ENCODE measurements at regions not wholly inside any gene's neighbourhood (a gene's known extent, or its start where the extent isn't known, plus 50 kb on each side); places are given as distances from the start of the nearest gene placed in this dataset.
"Not testable (repeated sequence)": the region's sequence is repeated elsewhere in the genome, so short reads cannot be mapped to it uniquely, and the experiment has no call there.

DNA sequence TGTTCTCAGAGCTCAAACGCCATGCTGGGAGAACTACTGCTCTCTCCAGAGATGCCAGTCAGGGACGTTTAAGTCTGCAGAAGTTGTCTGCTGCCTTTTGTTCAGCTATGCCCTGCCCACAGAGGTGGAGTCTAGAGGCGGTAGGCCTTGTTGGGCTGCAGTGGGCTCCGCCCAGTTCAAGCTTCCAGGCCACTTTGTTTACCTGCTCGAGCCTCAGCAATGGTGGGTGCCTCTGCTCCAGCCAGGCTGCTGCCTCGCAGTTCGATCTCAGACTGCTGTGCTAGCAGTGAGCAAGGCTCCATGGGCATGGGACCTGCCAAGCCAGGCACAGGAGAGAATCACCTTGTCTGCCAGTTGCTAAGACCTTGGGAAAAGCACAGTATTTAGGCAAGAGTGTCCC is 869.3 kb downstream of the TMTC2 start:
- not testable (repeated sequence) for H3K4me3 ChIP-seq (ENCODE audit: low read depth, low read length); H3K36me3 ChIP-seq (ENCODE audit: control insufficient read depth, insufficient read depth, low read length); H3K9ac ChIP-seq (ENCODE audit: low read depth, low read length); H3K27me3 ChIP-seq (ENCODE audit: control insufficient read depth, insufficient read depth, low read length); H3K4me1 ChIP-seq (ENCODE audit: control insufficient read depth, insufficient read depth, low read length); H3K9me3 ChIP-seq (ENCODE audit: control insufficient read depth, insufficient read depth, low read length)

DNA sequence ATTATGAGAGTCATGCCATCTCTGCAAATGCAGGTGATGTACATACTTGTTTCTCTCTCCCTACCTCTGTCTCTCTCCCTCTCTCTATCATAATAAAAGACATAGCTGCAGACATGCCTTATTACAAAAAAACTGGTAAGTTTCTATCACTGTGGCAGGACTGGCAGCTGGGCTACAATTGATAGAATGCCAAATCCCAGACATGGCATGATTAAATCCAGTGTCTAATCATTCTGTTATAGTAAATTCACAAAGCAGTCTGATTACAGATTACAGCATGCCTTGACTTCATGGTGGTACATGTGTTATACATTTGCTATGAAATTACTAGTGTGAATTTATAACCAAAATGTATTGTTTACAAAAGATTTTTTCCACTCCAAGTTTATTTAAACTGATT is 854.7 kb downstream of the TMTC2 start:
- no peak overlapping the region for H3K4me3 ChIP-seq (ENCODE audit: low read depth, low read length)
- no peaks in the 10 kb centered on the region for H3K36me3 ChIP-seq (ENCODE audit: control insufficient read depth, insufficient read depth, low read length)
- no peaks in the 10 kb centered on the region for H3K4me1 ChIP-seq (ENCODE audit: control insufficient read depth, insufficient read depth, low read length)
- no peak overlapping the region for H3K9ac ChIP-seq (ENCODE audit: low read depth, low read length)
- H3K27me3 ChIP-seq (ENCODE audit: control insufficient read depth, insufficient read depth, low read length): no peaks in the 10 kb centered on the region
- H3K9me3 ChIP-seq (ENCODE audit: control insufficient read depth, insufficient read depth, low read length): no peaks in the 10 kb centered on the region

DNA sequence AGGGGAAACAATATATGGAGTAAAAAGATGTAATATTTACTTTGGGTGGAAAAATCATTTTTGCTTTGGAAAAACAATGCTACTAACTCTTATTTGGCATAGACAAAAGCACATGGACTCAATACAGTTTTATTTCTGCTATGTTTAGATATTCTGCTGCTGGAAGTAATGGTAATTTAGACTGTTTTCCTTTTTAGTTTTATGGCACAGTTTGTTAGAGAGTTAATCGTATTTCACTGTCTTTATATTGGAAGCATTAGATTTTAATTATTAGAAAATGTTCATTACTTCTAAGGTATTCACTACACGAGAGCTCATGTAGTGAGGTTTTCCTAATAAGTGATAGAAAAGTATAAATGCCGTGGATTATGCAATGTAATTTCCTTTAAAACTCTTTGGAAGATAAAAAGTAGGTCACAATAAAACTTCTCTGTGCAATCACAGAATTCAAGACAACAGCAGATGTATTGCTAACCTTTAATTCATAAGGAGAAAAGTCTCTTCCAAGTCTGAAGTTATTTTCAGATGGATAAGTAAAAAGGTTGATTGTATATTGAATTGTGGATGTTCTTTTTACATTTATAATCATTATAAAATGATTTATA is 851.8 kb downstream of the TMTC2 start:
- H3K9ac ChIP-seq (ENCODE audit: low read depth, low read length): no peak overlapping the region
- H3K27me3 ChIP-seq (ENCODE audit: control insufficient read depth, insufficient read depth, low read length): no peaks in the 10 kb centered on the region

DNA sequence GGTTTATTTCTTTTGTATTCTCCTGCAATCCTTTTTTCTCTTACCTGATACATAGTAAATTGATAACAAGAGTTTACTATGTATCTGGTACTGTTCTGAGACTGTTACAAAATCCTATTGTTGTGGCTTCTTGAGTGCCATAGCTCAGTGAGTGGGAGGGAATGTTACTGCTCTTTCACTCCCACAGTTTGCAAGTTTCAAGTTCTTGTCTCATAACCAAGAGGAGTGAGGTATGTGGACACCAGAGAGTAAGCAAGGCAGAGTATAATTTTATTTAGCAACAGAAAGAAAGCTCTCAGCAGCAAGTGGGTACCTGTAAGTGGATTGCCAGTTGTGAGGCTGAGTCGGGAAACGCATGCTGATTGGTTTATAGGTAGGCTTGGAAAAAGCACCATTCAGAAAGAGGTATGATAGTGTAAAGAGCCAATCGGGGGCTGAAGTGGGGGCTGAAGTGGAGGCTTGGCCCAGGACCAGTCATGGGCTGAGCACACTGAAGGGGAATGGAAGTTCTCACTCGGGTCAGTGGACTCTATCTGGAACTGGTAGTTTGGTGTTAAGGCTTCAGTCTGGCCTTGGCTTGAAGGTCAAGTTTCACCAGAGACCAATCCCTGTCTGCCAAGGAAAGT is 850.8 kb downstream of the TMTC2 start:
- Histone ChIP-seq H3K9me3 (ENCODE audit: control insufficient read depth, insufficient read depth, low read length) (no peaks in the 10 kb centered on the region), H3K9ac (ENCODE audit: low read depth, low read length) (no peak overlapping the region), H3K4me3 (ENCODE audit: low read depth, low read length) (no peak overlapping the region), H3K36me3 (ENCODE audit: control insufficient read depth, insufficient read depth, low read length) (no peaks in the 10 kb centered on the region), H3K4me1 (ENCODE audit: control insufficient read depth, insufficient read depth, low read length) (no peaks in the 10 kb centered on the region), H3K27me3 (ENCODE audit: control insufficient read depth, insufficient read depth, low read length) (no peaks in the 10 kb centered on the region)

More for the DNA sequence above, 851.8 kb downstream of the TMTC2 start:
- Histone ChIP-seq H3K9me3 (ENCODE audit: control insufficient read depth, insufficient read depth, low read length) (no peaks in the 10 kb centered on the region), H3K4me3 (ENCODE audit: low read depth, low read length) (no peak overlapping the region), H3K4me1 (ENCODE audit: control insufficient read depth, insufficient read depth, low read length) (no peaks in the 10 kb centered on the region), H3K36me3 (ENCODE audit: control insufficient read depth, insufficient read depth, low read length) (no peaks in the 10 kb centered on the region)

GRCh38 chr12:83536496-83536895 is 849.8 kb downstream of the TMTC2 start:
- Histone ChIP-seq H3K9me3 (ENCODE audit: control insufficient read depth, insufficient read depth, low read length) (no peaks in the 10 kb centered on the region), H3K4me1 (ENCODE audit: control insufficient read depth, insufficient read depth, low read length) (no peaks in the 10 kb centered on the region), H3K9ac (ENCODE audit: low read depth, low read length) (no peak overlapping the region), H3K36me3 (ENCODE audit: control insufficient read depth, insufficient read depth, low read length) (no peaks in the 10 kb centered on the region), H3K4me3 (ENCODE audit: low read depth, low read length) (no peak overlapping the region), H3K27me3 (ENCODE audit: control insufficient read depth, insufficient read depth, low read length) (no peaks in the 10 kb centered on the region)

DNA sequence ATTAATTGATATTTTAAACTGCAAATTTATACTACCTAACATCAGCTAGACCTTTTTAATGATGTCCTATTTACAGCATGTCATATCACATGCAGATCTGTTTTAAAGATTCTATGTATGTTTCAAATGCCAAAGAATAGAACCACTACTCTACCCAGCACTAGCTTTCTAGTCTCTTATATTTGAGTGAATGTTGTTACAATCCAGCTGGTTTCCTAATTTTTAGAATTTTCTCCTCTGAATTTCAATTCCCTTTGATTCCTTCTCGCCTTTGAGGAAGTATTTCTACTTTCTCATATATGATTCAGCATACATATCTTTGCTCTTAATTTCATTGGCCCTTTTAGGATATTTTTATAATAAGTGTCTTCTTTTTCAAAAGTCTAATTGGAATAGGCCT is 841.9 kb downstream of the TMTC2 start:
- Histone ChIP-seq H3K4me1 (ENCODE audit: control insufficient read depth, insufficient read depth, low read length) (no peaks in the 10 kb centered on the region), H3K4me3 (ENCODE audit: low read depth, low read length) (no peak overlapping the region), H3K27me3 (ENCODE audit: control insufficient read depth, insufficient read depth, low read length) (no peaks in the 10 kb centered on the region), H3K9me3 (ENCODE audit: control insufficient read depth, insufficient read depth, low read length) (no peaks in the 10 kb centered on the region), H3K9ac (ENCODE audit: low read depth, low read length) (no peak overlapping the region), H3K36me3 (ENCODE audit: control insufficient read depth, insufficient read depth, low read length) (no peaks in the 10 kb centered on the region)

DNA sequence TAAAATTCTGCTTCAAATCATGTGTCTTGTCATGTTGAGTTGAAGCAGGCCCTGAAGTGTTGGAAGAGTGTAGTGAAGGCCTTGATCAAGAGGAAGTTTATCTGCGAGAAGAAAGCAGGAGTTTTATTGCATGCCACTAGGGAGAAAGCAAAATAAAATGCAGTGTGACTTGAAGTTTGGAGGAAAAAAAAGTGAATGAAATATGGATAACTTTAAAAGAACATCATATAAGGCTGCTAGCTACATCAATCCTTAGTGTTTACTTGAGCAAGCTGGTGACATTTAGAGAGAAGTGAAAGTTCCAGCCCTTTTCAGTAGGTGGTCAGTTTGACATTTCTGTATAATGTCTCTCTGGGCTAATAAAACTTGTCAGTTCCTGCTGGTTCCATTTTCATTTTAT is 841.1 kb downstream of the TMTC2 start:
- no peak overlapping the region for H3K4me3 ChIP-seq (ENCODE audit: low read depth, low read length)
- H3K9me3 ChIP-seq (ENCODE audit: control insufficient read depth, insufficient read depth, low read length): no peaks in the 10 kb centered on the region
- no peak overlapping the region for H3K9ac ChIP-seq (ENCODE audit: low read depth, low read length)
- no peaks in the 10 kb centered on the region for H3K27me3 ChIP-seq (ENCODE audit: control insufficient read depth, insufficient read depth, low read length)
- no peaks in the 10 kb centered on the region for H3K36me3 ChIP-seq (ENCODE audit: control insufficient read depth, insufficient read depth, low read length)
- no peaks in the 10 kb centered on the region for H3K4me1 ChIP-seq (ENCODE audit: control insufficient read depth, insufficient read depth, low read length)

DNA sequence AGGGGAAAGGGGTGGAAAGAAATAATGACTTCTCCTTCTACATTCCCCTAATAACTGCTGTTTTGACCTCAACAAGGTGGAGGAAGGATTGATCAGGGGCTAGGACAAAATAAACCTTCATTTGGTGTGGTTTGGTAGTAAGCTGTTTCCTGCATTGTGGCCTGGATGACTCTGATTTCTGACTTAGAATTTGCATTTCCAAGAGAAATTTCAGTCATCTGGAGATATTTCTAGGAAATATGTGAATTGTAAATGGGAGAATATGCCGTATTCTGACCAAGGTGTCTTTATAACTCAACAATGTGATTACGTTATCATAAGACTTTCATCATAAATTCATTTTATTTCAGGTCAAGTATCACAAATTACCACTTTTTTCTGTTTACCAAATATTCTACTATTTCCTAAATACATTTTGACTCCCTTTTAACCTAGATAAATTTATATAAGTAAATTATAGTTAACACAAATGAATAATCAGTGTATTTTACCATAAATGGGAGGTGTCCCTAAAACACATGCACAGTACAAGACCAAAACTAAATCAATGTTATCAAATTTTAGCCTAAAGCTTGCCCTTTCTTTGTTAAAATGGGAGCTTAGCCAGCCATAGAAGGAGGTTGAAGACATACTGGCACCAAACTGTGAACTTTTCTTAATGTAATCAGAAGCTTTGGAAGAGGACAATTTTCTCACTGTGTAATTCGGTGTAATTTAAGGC is 828.8 kb downstream of the TMTC2 start:
- H3K36me3 ChIP-seq (ENCODE audit: control insufficient read depth, insufficient read depth, low read length): no peaks in the 10 kb centered on the region

GRCh38 chr12:83514372-83514771 is 827.7 kb downstream of the TMTC2 start:
- Histone ChIP-seq H3K27me3 (ENCODE audit: control insufficient read depth, insufficient read depth, low read length) (no peaks in the 10 kb centered on the region), H3K9me3 (ENCODE audit: control insufficient read depth, insufficient read depth, low read length) (no peaks in the 10 kb centered on the region), H3K36me3 (ENCODE audit: control insufficient read depth, insufficient read depth, low read length) (no peaks in the 10 kb centered on the region), H3K4me3 (ENCODE audit: low read depth, low read length) (no peak overlapping the region), H3K9ac (ENCODE audit: low read depth, low read length) (no peak overlapping the region), H3K4me1 (ENCODE audit: control insufficient read depth, insufficient read depth, low read length) (no peaks in the 10 kb centered on the region)

More for the DNA sequence above, 828.8 kb downstream of the TMTC2 start:
- no peak overlapping the region for H3K4me3 ChIP-seq (ENCODE audit: low read depth, low read length)
- H3K27me3 ChIP-seq (ENCODE audit: control insufficient read depth, insufficient read depth, low read length): no peaks in the 10 kb centered on the region
- no peaks in the 10 kb centered on the region for H3K4me1 ChIP-seq (ENCODE audit: control insufficient read depth, insufficient read depth, low read length)
- H3K9me3 ChIP-seq (ENCODE audit: control insufficient read depth, insufficient read depth, low read length): no peaks in the 10 kb centered on the region
- H3K9ac ChIP-seq (ENCODE audit: low read depth, low read length): no peak overlapping the region

GRCh38 chr12:83506841-83507240 is 820.1 kb downstream of the TMTC2 start:
- no peaks in the 10 kb centered on the region for H3K27me3 ChIP-seq (ENCODE audit: control insufficient read depth, insufficient read depth, low read length)
- H3K36me3 ChIP-seq (ENCODE audit: control insufficient read depth, insufficient read depth, low read length): no peaks in the 10 kb centered on the region
- H3K9me3 ChIP-seq (ENCODE audit: control insufficient read depth, insufficient read depth, low read length): no peaks in the 10 kb centered on the region
- no peaks in the 10 kb centered on the region for H3K4me1 ChIP-seq (ENCODE audit: control insufficient read depth, insufficient read depth, low read length)
- no peak overlapping the region for H3K9ac ChIP-seq (ENCODE audit: low read depth, low read length)
- H3K4me3 ChIP-seq (ENCODE audit: low read depth, low read length): no peak overlapping the region

DNA sequence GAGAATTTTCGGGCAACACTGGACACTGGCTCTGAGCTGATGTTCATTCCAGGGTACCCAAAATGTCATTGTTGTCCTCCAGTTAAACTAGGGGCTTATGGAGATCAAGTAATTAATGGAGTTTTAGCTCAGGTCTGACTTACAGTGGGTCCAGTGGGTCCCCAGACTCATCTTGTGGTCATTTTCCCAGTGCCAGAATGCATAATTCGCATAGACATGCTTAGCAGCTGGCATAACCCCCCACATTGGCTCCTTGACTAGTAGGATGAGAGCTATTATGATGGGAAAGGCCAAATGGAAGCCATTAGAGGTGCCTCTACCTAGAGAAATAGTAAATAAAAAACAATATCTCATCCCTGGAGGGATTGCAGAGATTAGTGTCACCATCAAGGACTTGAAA is 818.9 kb downstream of the TMTC2 start:
- Histone ChIP-seq H3K36me3 (ENCODE audit: control insufficient read depth, insufficient read depth, low read length) (no peaks in the 10 kb centered on the region), H3K27me3 (ENCODE audit: control insufficient read depth, insufficient read depth, low read length) (no peaks in the 10 kb centered on the region), H3K9me3 (ENCODE audit: control insufficient read depth, insufficient read depth, low read length) (no peaks in the 10 kb centered on the region), H3K4me1 (ENCODE audit: control insufficient read depth, insufficient read depth, low read length) (no peaks in the 10 kb centered on the region), H3K4me3 (ENCODE audit: low read depth, low read length) (no peak overlapping the region), H3K9ac (ENCODE audit: low read depth, low read length) (no peak overlapping the region)

GRCh38 chr12:83499894-83500293 is 813.2 kb downstream of the TMTC2 start:
- H3K4me3 ChIP-seq (ENCODE audit: low read depth, low read length); H3K27me3 ChIP-seq (ENCODE audit: control insufficient read depth, insufficient read depth, low read length); H3K9ac ChIP-seq (ENCODE audit: low read depth, low read length); H3K9me3 ChIP-seq (ENCODE audit: control insufficient read depth, insufficient read depth, low read length); H3K36me3 ChIP-seq (ENCODE audit: control insufficient read depth, insufficient read depth, low read length); H3K4me1 ChIP-seq (ENCODE audit: control insufficient read depth, insufficient read depth, low read length): not testable (repeated sequence)

Data from iPS-15b (cell line).